HepG2 (cell line): ENCODE measurements at regions not wholly inside any gene's neighbourhood (a gene's known extent, or its start where the extent isn't known, plus 50 kb on each side); places are given as distances from the start of the nearest gene placed in this dataset.
A peak's percentile ranks its signal among the peaks of the same experiment; 100 is the strongest.

ENCODE experiments used
- ELF3 ChIP-seq: IDR thresholded peaks from 2 replicates; pipeline ENCODE4 v1.6.1; 2016; ENCODE audit warnings: missing genetic modification reagents, missing compliant biosample characterization
- EP300 ChIP-seq, 3 experiments: sonication (generic) in 1 of 3; formaldehyde crosslinking in 1 of 3; IDR thresholded peaks; 2 replicates each; pipeline versions ENCODE4 v1.5.1 to v1.6.1; 2011 to 2020; ENCODE audit warnings: low read depth in 2 of 3, low read length in 2 of 3, borderline replicate concordance in 1 of 3, improper control_type of control experiment in 1 of 3, mild to moderate bottlenecking in 1 of 3, missing genetic modification reagents in 1 of 3, moderate library complexity in 1 of 3
- FOXP1 ChIP-seq, 2 experiments: fragments of 450-650 bp in 1 of 2; IDR thresholded peaks; 2 replicates each; pipeline ENCODE4 v1.6.1; 2017 to 2018; ENCODE audit warnings: antibody characterized with exemption in 1 of 2
- HHEX ChIP-seq: IDR thresholded peaks from 2 replicates; pipeline ENCODE4 v1.6.1; 2016; ENCODE audit warnings: control low read depth
- LCORL ChIP-seq, 2 experiments: fragments of 450-650 bp in 1 of 2; sonication (generic) in 1 of 2; formaldehyde crosslinking in 1 of 2; IDR thresholded peaks; 2 replicates each; pipeline versions ENCODE4 v1.5.0 to v1.6.1; 2017 to 2020; ENCODE audit warnings: antibody characterized with exemption in 1 of 2, missing genetic modification reagents in 1 of 2
- MLX ChIP-seq: IDR thresholded peaks from 2 replicates; pipeline ENCODE4 v1.6.1; 2016
- RARA ChIP-seq: IDR thresholded peaks from 2 replicates; pipeline ENCODE4 v1.6.1; 2016; ENCODE audit warnings: missing genetic modification reagents, missing compliant biosample characterization
- RNF2 ChIP-seq: fragments of 450-650 bp; conservative IDR thresholded peaks from 2 replicates; pipeline ENCODE4 v1.6.1; 2016; ENCODE audit warnings: low read depth
- RXRB ChIP-seq: IDR thresholded peaks from 2 replicates; pipeline ENCODE4 v1.6.1; 2016; ENCODE audit warnings: borderline replicate concordance, missing genetic modification reagents, missing compliant biosample characterization
- SOX13 ChIP-seq, 3 experiments: fragments of 450-650 bp in 1 of 3; sonication (generic) in 1 of 3; formaldehyde crosslinking in 1 of 3; IDR thresholded peaks in 2 of 3; conservative IDR thresholded peaks in 1 of 3; 2 replicates each; pipeline versions ENCODE4 v1.5.0 to v1.6.1; 2016 to 2020; ENCODE audit warnings: antibody characterized with exemption in 1 of 3, mild to moderate bottlenecking in 1 of 3, missing compliant biosample characterization in 1 of 3, missing genetic modification reagents in 1 of 3, moderate library complexity in 1 of 3
- TBX2 ChIP-seq: sonication (generic); formaldehyde crosslinking; IDR thresholded peaks from 2 replicates; pipeline ENCODE4 v1.5.0; 2020; ENCODE audit warnings: missing genetic modification reagents, mild to moderate bottlenecking, borderline replicate concordance
- TFDP1 ChIP-seq: IDR thresholded peaks from 2 replicates; pipeline ENCODE4 v1.6.1; 2016; ENCODE audit warnings: missing compliant biosample characterization, missing genetic modification reagents, borderline replicate concordance
- TGIF2 ChIP-seq: IDR thresholded peaks from 2 replicates; pipeline ENCODE4 v1.6.1; 2016; ENCODE audit warnings: control low read depth, missing compliant biosample characterization
- YEATS2 ChIP-seq: sonication (generic); formaldehyde crosslinking; IDR thresholded peaks from 2 replicates; pipeline ENCODE4 v1.4.0; 2020; ENCODE audit warnings: missing genetic modification reagents, borderline replicate concordance
- ZFYVE20 ChIP-seq: sonication (generic); formaldehyde crosslinking; IDR thresholded peaks from 2 replicates; pipeline ENCODE4 v1.8.0; 2023; ENCODE audit warnings: low read depth, mild to moderate bottlenecking, moderate library complexity, missing genetic modification reagents, borderline replicate concordance
- ZNF232 ChIP-seq: sonication (generic); formaldehyde crosslinking; IDR thresholded peaks from 2 replicates; pipeline ENCODE4 v1.4.0; 2020; ENCODE audit warnings: missing genetic modification reagents, borderline replicate concordance
- ZNF34 ChIP-seq: sonication (generic); formaldehyde crosslinking; IDR thresholded peaks from 2 replicates; pipeline ENCODE4 v1.4.0; 2020; ENCODE audit warnings: mild to moderate bottlenecking, missing genetic modification reagents, borderline replicate concordance
- ZNF569 ChIP-seq: sonication (generic); formaldehyde crosslinking; IDR thresholded peaks from 2 replicates; pipeline ENCODE4 v1.5.0; 2020; ENCODE audit warnings: mild to moderate bottlenecking, missing genetic modification reagents, moderate library complexity, borderline replicate concordance
- ZNF607 ChIP-seq: sonication (generic); formaldehyde crosslinking; IDR thresholded peaks from 2 replicates; pipeline ENCODE4 v1.5.1; 2020; ENCODE audit warnings: missing genetic modification reagents, mild to moderate bottlenecking, borderline replicate concordance
- ZSCAN22 ChIP-seq: sonication (generic); formaldehyde crosslinking; IDR thresholded peaks from 2 replicates; pipeline ENCODE4 v1.4.0; 2020; ENCODE audit warnings: mild to moderate bottlenecking, missing genetic modification reagents

GRCh38 chr2:43075054-43075593, 151.3 kb downstream of the ZFP36L2 start (continued):
- peak; percentile 10; the same call in 1 of the 2 replicates for TF ChIP-seq RXRB
- peak; percentile 34; the same call in 1 of the 2 replicates for TF ChIP-seq YEATS2 (CRISPR knock-in tag)
- TF ChIP-seq LCORL (IDR thresholded peaks at IDR 0.05): no peak
- TF ChIP-seq LCORL (CRISPR knock-in tag; IDR thresholded peaks at IDR 0.05): no peak
- peak in 1 of 2 experiments; percentile 36; a peak in 1 of 4 replicates for TF ChIP-seq EP300 (IDR thresholded peaks at IDR 0.05; ENCODE audit: low read depth in 2 of 2, low read length in 2 of 2)
- TF ChIP-seq EP300 (CRISPR knock-in tag; IDR thresholded peaks at IDR 0.05; ENCODE audit: borderline replicate concordance): no peak
- no peak for TF ChIP-seq ZNF232
- no peak for TF ChIP-seq ZNF607 (CRISPR knock-in tag)
- peak; percentile 35; the same call in 1 of the 2 replicates for TF ChIP-seq TFDP1 (CRISPR knock-in tag)
- 0 out of 2 replicates have a peak, but pooled peaks have one; percentile 8 for TF ChIP-seq TBX2
- no peak for TF ChIP-seq SOX13 (IDR thresholded peaks at IDR 0.05)
- peak in 1 of 2 experiments; percentile 38; a peak in 1 of 4 replicates for TF ChIP-seq SOX13 (CRISPR knock-in tag; conservative IDR thresholded peaks at IDR 0.05 in 1 of 2, IDR thresholded peaks at IDR 0.05 in 1 of 2)
- TF ChIP-seq ZNF569 (CRISPR knock-in tag): no peak
- peak; percentile 74 for TF ChIP-seq HHEX (CRISPR knock-in tag)
- peak; percentile 50 for TF ChIP-seq RARA (CRISPR knock-in tag)
- no peak for TF ChIP-seq FOXP1 (IDR thresholded peaks at IDR 0.05)
- TF ChIP-seq FOXP1 (CRISPR knock-in tag; IDR thresholded peaks at IDR 0.05): 0 out of 2 replicates have a peak, but pooled peaks have one; percentile 49
- TF ChIP-seq RNF2: peak; percentile 41; the same call in 1 of the 2 replicates
- no peak for TF ChIP-seq ZNF34
- TF ChIP-seq TGIF2 (CRISPR knock-in tag): no peak
- no peak for TF ChIP-seq ZFYVE20 (CRISPR knock-in tag)
- TF ChIP-seq MLX (CRISPR knock-in tag): no peak
- no peak for TF ChIP-seq ZSCAN22 (CRISPR knock-in tag)
- peak; percentile 27; the same call in 1 of the 2 replicates for TF ChIP-seq ELF3 (CRISPR knock-in tag)
